ENCODE measurements at regions not wholly inside any gene's neighbourhood (a gene's known extent, or its start where the extent isn't known, plus 50 kb on each side); places are given as distances from the start of the nearest gene placed in this dataset.

DNA sequence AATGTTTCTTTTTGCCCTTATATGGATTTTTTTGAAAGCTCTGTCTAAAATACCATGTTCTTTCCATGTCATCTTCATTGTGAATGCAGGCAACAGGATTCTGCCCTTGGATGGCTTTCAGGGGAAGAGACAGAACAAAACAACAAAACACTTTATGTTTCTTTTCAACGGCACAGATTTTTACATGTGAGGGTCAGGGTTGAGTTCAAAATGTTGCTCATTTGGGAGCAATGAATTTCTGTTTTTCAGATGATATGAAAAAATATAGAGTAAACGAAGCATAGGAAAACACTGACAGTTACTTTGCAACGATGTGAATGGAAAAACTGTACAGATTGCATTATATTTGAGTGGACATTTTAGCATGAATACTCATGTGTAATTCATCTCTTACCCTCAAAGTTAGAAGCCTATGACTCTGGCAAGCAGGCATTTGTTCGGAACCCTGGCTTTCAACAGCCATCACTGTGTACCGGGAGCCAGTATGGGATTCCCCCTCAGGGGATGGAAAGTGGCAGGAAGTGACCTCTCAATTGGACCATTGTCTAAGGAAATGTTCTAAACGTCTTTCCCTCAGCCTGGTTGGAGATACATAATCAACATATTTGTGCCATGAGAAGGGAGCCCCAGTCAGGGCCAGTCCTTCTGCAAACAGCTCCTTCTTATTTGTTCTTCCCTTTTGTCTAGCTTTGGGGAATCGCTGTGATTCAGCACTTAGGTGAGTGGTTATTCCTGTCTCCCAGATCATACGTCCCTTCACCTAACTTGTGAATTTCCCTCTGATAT lies 153.9 kb upstream of the MEF2C start:
- Histone ChIP-seq H2BK120ac (replicated peaks; ENCODE audit: low read depth, low read length) (no peak overlapping the region), H3K27me3 (replicated peaks in 1 of 4; ENCODE audit: control insufficient read depth in 3 of 4, extremely low read depth in 1 of 4, insufficient read depth in 3 of 4, low read length in 3 of 4) (no peaks in the 10 kb centered on the region), H4K5ac (ENCODE audit: insufficient read length, low read depth, low read length) (no peak overlapping the region), H3K27ac (ENCODE audit: low read depth, low read length) (no peak overlapping the region), H3K4me1 (replicated peaks in 1 of 4; ENCODE audit: control insufficient read depth in 3 of 4, insufficient read depth in 4 of 4, low read length in 3 of 4) (no peaks in the 10 kb centered on the region), H3K56ac (replicated peaks; ENCODE audit: insufficient read length, low read depth, low read length) (no peak overlapping the region), H3K4me2 (ENCODE audit: insufficient read depth in 1 of 2, low read depth in 2 of 2, low read length in 2 of 2) (no peak overlapping the region), H2AK5ac (ENCODE audit: low read depth, low read length) (no peak overlapping the region), H3K79me2 (ENCODE audit: control insufficient read depth in 1 of 2, insufficient read depth in 2 of 2, low read length in 2 of 2) (no peaks in the 10 kb centered on the region), H3K18ac (ENCODE audit: extremely low read depth, low read length) (no peak overlapping the region), H3K23me2 (ENCODE audit: low read depth, low read length) (no peaks in the 10 kb centered on the region), H3K4me3 (ENCODE audit: extremely low read depth in 1 of 4, insufficient read depth in 2 of 4, low read depth in 3 of 4, low read length in 4 of 4) (no peak overlapping the region), H3K9ac (replicated peaks in 1 of 4; ENCODE audit: extremely low read depth in 1 of 4, low read depth in 3 of 4, low read length in 3 of 4) (no peak overlapping the region), H4K20me1 (replicated peaks in 1 of 2; ENCODE audit: control insufficient read depth in 1 of 2, insufficient read depth in 2 of 2, low read length in 2 of 2) (no peaks in the 10 kb centered on the region), H3K4ac (replicated peaks; ENCODE audit: insufficient read length, low read depth, low read length) (no peak overlapping the region), H3K79me1 (ENCODE audit: low read depth, low read length) (no peaks in the 10 kb centered on the region), H4K91ac (replicated peaks; ENCODE audit: insufficient read length, low read length) (no peak overlapping the region), H4K8ac (ENCODE audit: extremely low read depth, insufficient read depth, low read length) (no peak overlapping the region), H2AFZ (ENCODE audit: low read length) (no peak overlapping the region), H3K36me3 (ENCODE audit: control insufficient read depth in 2 of 4, insufficient read depth in 4 of 4, low read length in 3 of 4) (no peaks in the 10 kb centered on the region), H2BK20ac (ENCODE audit: low read length) (no peak overlapping the region), H3K14ac (ENCODE audit: insufficient read length) (no peak overlapping the region), H2BK15ac (ENCODE audit: low read length) (no peak overlapping the region), H2BK5ac (ENCODE audit: low read depth, low read length) (no peak overlapping the region), H3K23ac (ENCODE audit: insufficient read length) (no peak overlapping the region), H3K9me3 (ENCODE audit: insufficient read depth in 2 of 2, low read depth in 1 of 2, low read length in 1 of 2) (no peaks in the 10 kb centered on the region), H2BK12ac (ENCODE audit: low read depth, low read length) (no peak overlapping the region)
- ChIA-PET CTCF (ENCODE audit: partially characterized antibody) (interaction anchor here (1.6 to 2.0 kb wide), 2 partner anchors 307 to 309 kb away, joined by 3 to 5 read pairs; no protein-coding TSS in a partner anchor), POLR2A (ENCODE audit: partially characterized antibody) (no interaction called here)
- DNase-seq (ENCODE audit: low read depth in 1 of 2, low spot score in 2 of 2): no peak
- no peak for FAIRE-seq
- WGBS, 2 experiments (ENCODE audit: extremely low coverage in 1 of 2, insufficient coverage in 1 of 2, insufficient read length in 1 of 2, insufficient replicate concordance in 2 of 2, low coverage in 1 of 2, low lambda C conversion rate in 2 of 2, missing lambda C conversion rate in 1 of 2): 83% methylated on average over 8 of the region's 8 CpGs; no CpG with 5 or more reads in 1 of the 2 experiments
- TF ChIP-seq TBP (IDR thresholded peaks at IDR 0.05; ENCODE audit: low read depth, low read length) (no peak), SIN3A (conservative IDR thresholded peaks at IDR 0.05 in 1 of 2, IDR thresholded peaks at IDR 0.05 in 1 of 2; ENCODE audit: low read depth in 1 of 2, low read length in 2 of 2) (no peak), JUN (IDR thresholded peaks at IDR 0.05; ENCODE audit: low read depth, low read length) (no peak), EGR1 (IDR thresholded peaks at IDR 0.05; ENCODE audit: borderline replicate concordance, low read depth, low read length) (no peak), SP1 (IDR thresholded peaks at IDR 0.05; ENCODE audit: low read depth, low read length) (no peak), HDAC2 (IDR thresholded peaks at IDR 0.05; ENCODE audit: borderline replicate concordance in 1 of 2, low read depth in 2 of 2, low read length in 2 of 2) (no peak), FOSL1 (IDR thresholded peaks at IDR 0.05; ENCODE audit: insufficient read depth, low read depth, low read length) (no peak), SRF (IDR thresholded peaks at IDR 0.05; ENCODE audit: low read depth, low read length) (no peak), YY1 (IDR thresholded peaks at IDR 0.05; ENCODE audit: low read depth, low read length) (no peak)
- TF ChIP-seq, protein P1, sequence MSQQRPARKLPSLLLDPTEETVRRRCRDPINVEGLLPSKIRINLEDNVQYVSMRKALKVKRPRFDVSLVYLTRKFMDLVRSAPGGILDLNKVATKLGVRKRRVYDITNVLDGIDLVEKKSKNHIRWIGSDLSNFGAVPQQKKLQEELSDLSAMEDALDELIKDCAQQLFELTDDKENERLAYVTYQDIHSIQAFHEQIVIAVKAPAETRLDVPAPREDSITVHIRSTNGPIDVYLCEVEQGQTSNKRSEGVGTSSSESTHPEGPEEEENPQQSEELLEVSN (IDR thresholded peaks at IDR 0.05): no peak
- TF ChIP-seq, protein P2, sequence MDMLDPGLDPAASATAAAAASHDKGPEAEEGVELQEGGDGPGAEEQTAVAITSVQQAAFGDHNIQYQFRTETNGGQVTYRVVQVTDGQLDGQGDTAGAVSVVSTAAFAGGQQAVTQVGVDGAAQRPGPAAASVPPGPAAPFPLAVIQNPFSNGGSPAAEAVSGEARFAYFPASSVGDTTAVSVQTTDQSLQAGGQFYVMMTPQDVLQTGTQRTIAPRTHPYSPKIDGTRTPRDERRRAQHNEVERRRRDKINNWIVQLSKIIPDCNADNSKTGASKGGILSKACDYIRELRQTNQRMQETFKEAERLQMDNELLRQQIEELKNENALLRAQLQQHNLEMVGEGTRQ (IDR thresholded peaks at IDR 0.05; ENCODE audit: low read length): no peak
